Prostate gland (tissue), 2 donors: ENCODE measurements at regions not wholly inside any gene's neighbourhood (a gene's known extent, or its start where the extent isn't known, plus 50 kb on each side); places are given as distances from the start of the nearest gene placed in this dataset.

Experiments used
- CTCF ChIP-seq, 4 experiments: fragments of 200-600 bp in 2 of 4; fragments of 450-650 bp in 2 of 4; sonication (generic) in 2 of 4; IDR thresholded peaks; 1 replicate in 3 of 4; 2 replicates in 1 of 4; pipeline ENCODE4 v1.5.1; 2016 to 2019; ENCODE audit warnings: antibody characterized with exemption in 4 of 4, mild to moderate bottlenecking in 2 of 4, moderate library complexity in 2 of 4
- POLR2A ChIP-seq: fragments of 450-650 bp; IDR thresholded peaks from one replicate; pipeline ENCODE4 v1.6.1; 2016; ENCODE audit warnings: antibody characterized with exemption, mild to moderate bottlenecking

- no peak for TF ChIP-seq CTCF (IDR thresholded peaks at IDR 0.05)
- no peak for TF ChIP-seq POLR2A
Measured at GRCh38 chr9:88821746-88822106, 169.5 kb upstream of the S1PR3 start.
